GM12878 (cell line): ENCODE measurements at regions not wholly inside any gene's neighbourhood (a gene's known extent, or its start where the extent isn't known, plus 50 kb on each side); places are given as distances from the start of the nearest gene placed in this dataset.

Experiments
- ATAC-seq: fragments of 200-7000 bp; cut with Tn5 transposase; 3 replicates; pipeline ENCODE4 v1.9.1; 2020; ENCODE audit warnings: mild to moderate bottlenecking, moderate library complexity
- BruUV-seq: library from RNA; stranded (reverse); fragments of 400-500 nt; replicated peaks from 2 replicates; lab custom pipeline; 2021; lab: Mats Ljungman, UMichigan
- CTCF ChIA-PET: fragments of 300-600 bp; sonication (Branson Sonifier 250); formaldehyde crosslinking; extraction: SDS; loops from one replicate; lab custom pipeline; 2021; ENCODE audit warnings: inconsistent platforms; lab: Yijun Ruan, JAX
- POLR2A ChIA-PET: fragments of 350-600 bp; formaldehyde crosslinking; extraction: SDS; loops from one replicate; lab custom pipeline; 2021; ENCODE audit warnings: inconsistent platforms; lab: Charles Lee
- RAD21 ChIA-PET: fragments of 300-600 bp; sonication (Branson Sonifier 250); formaldehyde crosslinking; loops from one replicate; lab custom pipeline; 2023; ENCODE audit warnings: antibody characterized with exemption; ENCODE audit not compliant: unreplicated experiment; lab: Charles Lee
- SMC1A ChIA-PET: fragments of 300-600 bp; sonication (Branson Sonifier 250); formaldehyde crosslinking; loops from one replicate; lab custom pipeline; 2023; ENCODE audit not compliant: unreplicated experiment, uncharacterized antibody; lab: Charles Lee
- DNase-seq: peaks from one replicate; pipeline ENCODE4 v3.0.0-alpha.2; 2011; ENCODE audit warnings: low read depth, low spot score
- FAIRE-seq: peaks from 3 replicates; lab custom pipeline; 2011; peaks lifted over from hg19 to GRCh38; lab: Jason Lieb, UNC
- H2AFZ ChIP-seq: 2 replicates; pipeline ENCODE4 v1.6.0; 2011; ENCODE audit warnings: low read depth, low read length, control low read depth; ENCODE audit not compliant: control insufficient read depth
- H3K27ac ChIP-seq: 2 replicates; pipeline ENCODE4 v1.5.1; 2011; ENCODE audit warnings: control low read depth; ENCODE audit not compliant: control insufficient read depth, insufficient read depth
- H3K27me3 ChIP-seq, 2 experiments: replicated peaks in 1 of 2; 2 replicates each; pipeline versions ENCODE4 v1.6.0 to v1.6.1; 2011; ENCODE audit warnings: low read length in 1 of 2; ENCODE audit not compliant: control insufficient read depth in 2 of 2, insufficient read depth in 2 of 2
- H3K36me3 ChIP-seq, 2 experiments: 2 replicates each; pipeline ENCODE4 v1.5.1; 2011; ENCODE audit warnings: low read length in 1 of 2; ENCODE audit not compliant: control insufficient read depth in 2 of 2, insufficient read depth in 2 of 2
- H3K4me1 ChIP-seq: 2 replicates; pipeline ENCODE4 v1.6.1; 2011; ENCODE audit warnings: mild to moderate bottlenecking, low read length, moderate library complexity, mixed read lengths; ENCODE audit not compliant: control insufficient read depth, insufficient read depth
- H3K4me2 ChIP-seq: 2 replicates; pipeline ENCODE4 v1.6.0; 2011; ENCODE audit warnings: control low read depth; ENCODE audit not compliant: control insufficient read depth, insufficient read depth
- H3K4me3 ChIP-seq: fragments of 200-600 bp; sonication (generic); 2 replicates; pipeline ENCODE4 v1.5.1; 2016
- H3K79me2 ChIP-seq: 2 replicates; pipeline ENCODE4 v1.6.0; 2011; ENCODE audit warnings: low read length; ENCODE audit not compliant: control insufficient read depth, insufficient read depth
- H3K9ac ChIP-seq: 2 replicates; pipeline ENCODE4 v1.8.0; 2011; ENCODE audit warnings: low read length, control low read depth, mixed read lengths; ENCODE audit not compliant: control insufficient read depth, insufficient read depth
- H3K9me3 ChIP-seq: replicated peaks from 3 replicates; pipeline ENCODE4 v1.5.1; 2011; ENCODE audit warnings: mild to moderate bottlenecking, low read length; ENCODE audit not compliant: control insufficient read depth, insufficient read depth
- H4K20me1 ChIP-seq: 2 replicates; pipeline ENCODE4 v1.6.0; 2011; ENCODE audit not compliant: control insufficient read depth, insufficient read depth
- CHD4 ChIP-seq: fragments of 200-600 bp; sonication (generic); IDR thresholded peaks from 2 replicates; pipeline ENCODE4 v1.6.1; 2016; ENCODE audit warnings: mild to moderate bottlenecking
- EED ChIP-seq: sonication (generic); IDR thresholded peaks from 2 replicates; pipeline ENCODE4 v1.6.1; 2016; ENCODE audit warnings: antibody characterized with exemption, low read depth
- EGR1 ChIP-seq, 2 experiments: IDR thresholded peaks; 1 replicate in 1 of 2; 2 replicates in 1 of 2; pipeline ENCODE4 v1.6.1; 2011 to 2012; ENCODE audit warnings: low read depth in 2 of 2, low read length in 2 of 2, borderline replicate concordance in 1 of 2, mild to moderate bottlenecking in 1 of 2, moderate library complexity in 1 of 2
- FOS ChIP-seq: IDR thresholded peaks from 3 replicates; pipeline ENCODE4 v1.6.1; 2011; ENCODE audit warnings: borderline replicate concordance; ENCODE audit not compliant: insufficient read length; ENCODE audit errors: extremely low read depth
- IRF4 ChIP-seq: IDR thresholded peaks from 2 replicates; pipeline ENCODE4 v1.6.1; 2011; ENCODE audit warnings: low read depth, low read length
- MTA3 ChIP-seq: IDR thresholded peaks from 2 replicates; pipeline ENCODE4 v1.6.1; 2012; ENCODE audit warnings: low read length, inconsistent platforms, borderline replicate concordance
- MXI1 ChIP-seq: fragments of 150-350 bp; IDR thresholded peaks from 2 replicates; pipeline ENCODE4 v1.6.1; 2011; ENCODE audit warnings: low read depth, mild to moderate bottlenecking, inconsistent platforms, low read length, improper control_type of control experiment
- PBX3 ChIP-seq: IDR thresholded peaks from 2 replicates; pipeline ENCODE4 v1.6.1; 2011; ENCODE audit warnings: mild to moderate bottlenecking, low read depth, low read length, moderate library complexity; ENCODE audit not compliant: insufficient replicate concordance
- POLR2A ChIP-seq: IDR thresholded peaks from 2 replicates; pipeline ENCODE4 v1.6.1; 2011; ENCODE audit warnings: low read depth, mild to moderate bottlenecking, low read length
- RCOR1 ChIP-seq: conservative IDR thresholded peaks from 2 replicates; pipeline ENCODE4 v1.6.1; 2012; ENCODE audit warnings: low read depth, low read length, improper control_type of control experiment
- SMARCA5 ChIP-seq: fragments of 450-650 bp; IDR thresholded peaks from 2 replicates; pipeline ENCODE4 v1.6.1; 2017; ENCODE audit warnings: mild to moderate bottlenecking
- SP1 ChIP-seq: IDR thresholded peaks from one replicate; pipeline ENCODE4 v1.6.1; 2011; ENCODE audit warnings: low read depth, low read length
- SUPT20H ChIP-seq: IDR thresholded peaks from 2 replicates; pipeline ENCODE4 v1.6.1; 2011; ENCODE audit warnings: low read depth, mild to moderate bottlenecking, low read length, moderate library complexity, borderline replicate concordance; ENCODE audit not compliant: control insufficient read depth
- YBX1 ChIP-seq: fragments of 450-650 bp; IDR thresholded peaks from 2 replicates; pipeline ENCODE4 v1.6.1; 2016; ENCODE audit warnings: antibody characterized with exemption
- YY1 ChIP-seq: IDR thresholded peaks from 2 replicates; pipeline ENCODE4 v1.6.1; 2011; ENCODE audit warnings: low read depth, mild to moderate bottlenecking, low read length
- ZBED1 ChIP-seq: IDR thresholded peaks from 2 replicates; pipeline ENCODE4 v1.6.1; 2016; ENCODE audit warnings: borderline replicate concordance
- ZNF274 ChIP-seq: IDR thresholded peaks from one replicate; pipeline ENCODE4 v1.8.0; 2011; ENCODE audit not compliant: insufficient read length, insufficient read depth
- ZNF384 ChIP-seq: IDR thresholded peaks from 2 replicates; pipeline ENCODE4 v1.6.1; 2012; ENCODE audit warnings: low read depth, mild to moderate bottlenecking, low read length, improper control_type of control experiment, borderline replicate concordance
- ZZZ3 ChIP-seq: IDR thresholded peaks from 2 replicates; pipeline ENCODE4 v1.6.1; 2011; ENCODE audit warnings: low read depth; ENCODE audit not compliant: control insufficient read depth, insufficient read length
- WGBS: methylation state at CpG from one replicate; pipeline ENCODE4 v1.1.6; 2016; ENCODE audit warnings: low lambda C conversion rate; ENCODE audit not compliant: insufficient replicate concordance, insufficient coverage; ENCODE audit errors: missing lambda C conversion rate; 5-methylcytosine and 5-hydroxymethylcytosine counted together
- in situ Hi-C: fragments of 300-500 bp; cut with MboI; formaldehyde crosslinking; loops from 9 replicates; pipeline ENCODE4 v1.14.3; 2018; ENCODE audit warnings: mixed read lengths
- intact Hi-C: fragments of 100-400 bp; cut with micrococcal nuclease; formaldehyde crosslinking; loops from one replicate; pipeline ENCODE4 v1.14.2; 2022; ENCODE audit not compliant: unreplicated experiment
- TF ChIP-seq, protein P1 (sequence below): fragments of 150-350 bp; IDR thresholded peaks from 2 replicates; pipeline ENCODE4 v1.6.1; 2014; ENCODE audit warnings: mild to moderate bottlenecking, low read depth, low read length

- no peak for TF ChIP-seq EGR1 (IDR thresholded peaks at IDR 0.05; ENCODE audit: borderline replicate concordance in 1 of 2, low read depth in 2 of 2, low read length in 2 of 2)
- no peak for TF ChIP-seq CHD4
- no peak for TF ChIP-seq YY1
- no peak for TF ChIP-seq ZZZ3
- no peak for TF ChIP-seq MTA3
- no peak for TF ChIP-seq IRF4
- no peak for TF ChIP-seq EED
- no peak for TF ChIP-seq SP1
- no peak for TF ChIP-seq YBX1
- no peak for TF ChIP-seq ZNF274
- TF ChIP-seq MXI1 = no peak
- TF ChIP-seq POLR2A = no peak
- TF ChIP-seq FOS = no peak
- no peak for TF ChIP-seq PBX3
- TF ChIP-seq ZBED1 = no peak
- TF ChIP-seq, protein P1, sequence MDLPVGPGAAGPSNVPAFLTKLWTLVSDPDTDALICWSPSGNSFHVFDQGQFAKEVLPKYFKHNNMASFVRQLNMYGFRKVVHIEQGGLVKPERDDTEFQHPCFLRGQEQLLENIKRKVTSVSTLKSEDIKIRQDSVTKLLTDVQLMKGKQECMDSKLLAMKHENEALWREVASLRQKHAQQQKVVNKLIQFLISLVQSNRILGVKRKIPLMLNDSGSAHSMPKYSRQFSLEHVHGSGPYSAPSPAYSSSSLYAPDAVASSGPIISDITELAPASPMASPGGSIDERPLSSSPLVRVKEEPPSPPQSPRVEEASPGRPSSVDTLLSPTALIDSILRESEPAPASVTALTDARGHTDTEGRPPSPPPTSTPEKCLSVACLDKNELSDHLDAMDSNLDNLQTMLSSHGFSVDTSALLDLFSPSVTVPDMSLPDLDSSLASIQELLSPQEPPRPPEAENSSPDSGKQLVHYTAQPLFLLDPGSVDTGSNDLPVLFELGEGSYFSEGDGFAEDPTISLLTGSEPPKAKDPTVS = no peak
- no peak for TF ChIP-seq SMARCA5
- no peak for TF ChIP-seq RCOR1
- no peak for TF ChIP-seq ZNF384
- no peak for TF ChIP-seq SUPT20H
- TF ChIP-seq, all 136 proteins: peak for 0
- Histone ChIP-seq H2AFZ (no peak overlapping the region), H3K27me3 (no peaks in the 10 kb centered on the region), H3K4me3 (no peak overlapping the region), H3K4me2 (no peak overlapping the region), H3K9ac (no peak overlapping the region), H4K20me1 (no peaks in the 10 kb centered on the region), H3K4me1 (no peaks in the 10 kb centered on the region), H3K9me3 (no peaks in the 10 kb centered on the region), H3K27ac (no peak overlapping the region), H3K79me2 (no peaks in the 10 kb centered on the region), H3K36me3 (no peaks in the 10 kb centered on the region)
- FAIRE-seq (no peak), ATAC-seq (no peak), DNase-seq (no peak)
- ChIA-PET POLR2A (no interaction called here), CTCF (interaction anchor here (0.5 to 1.3 kb wide), 4 partner anchors 14 to 914 kb away, joined by 3 to 10 read pairs (median 3); no protein-coding TSS in a partner anchor), SMC1A (interaction anchor here (0.7 to 0.9 kb wide), 3 partner anchors 342 to 460 kb away, joined by 3 to 5 read pairs (median 3); no protein-coding TSS in a partner anchor), RAD21 (interaction anchor here (0.8 to 1.3 kb wide), 5 partner anchors 16 to 933 kb away, joined by 3 to 5 read pairs (median 3); no protein-coding TSS in a partner anchor)
- BruUV-seq = no TSS peak
- 12% methylated on average over 9 of the region's 9 CpGs for WGBS
- in situ Hi-C loops (no loop called here), intact Hi-C loops (loop anchor here (5.0 kb wide), 1 partner anchor 934 kb away; no protein-coding TSS in a partner anchor)
Measured at GRCh38 chr1:14113271-14113670, 413.3 kb downstream of the PRDM2 start.
